NCI-H345 treated with DMSO at 0.1 percent for 48 hours (cell line): ENCODE measurements at regions not wholly inside any gene's neighbourhood (a gene's known extent, or its start where the extent isn't known, plus 50 kb on each side); places are given as distances from the start of the nearest gene placed in this dataset.

ENCODE experiments used
- DNase-seq: peaks from one replicate; lab custom pipeline; 2025; ENCODE audit not compliant: unreplicated experiment; lab: John Stamatoyannopoulos, UW

DNA sequence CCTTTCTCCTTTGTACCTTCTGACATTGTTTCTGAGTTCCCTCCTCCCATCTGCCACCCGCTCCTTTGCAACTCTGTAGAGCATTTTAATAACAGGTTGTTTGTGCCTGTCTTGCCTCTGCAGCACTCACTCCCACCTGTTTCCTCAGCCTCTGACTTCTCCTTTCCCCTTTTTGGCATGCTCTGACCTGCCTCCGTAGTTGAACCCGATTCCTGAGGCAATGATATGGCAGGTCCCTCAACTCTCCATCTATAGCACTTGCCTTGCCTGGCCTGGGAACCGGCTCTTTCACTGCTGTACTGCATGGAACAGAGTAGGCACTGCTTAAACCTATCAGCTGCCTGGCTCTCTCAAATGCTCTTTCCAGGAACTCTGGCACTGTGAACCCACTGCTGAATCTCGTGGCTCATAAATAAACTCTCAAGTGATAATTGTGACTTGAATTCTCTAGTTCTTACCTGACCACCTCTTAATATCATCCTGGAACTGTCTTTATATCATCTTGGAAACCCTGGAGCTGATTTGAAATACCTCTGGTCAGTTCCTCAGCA is 50.3 kb downstream of the UTRN start:
- DNase-seq, result no peak

DNA sequence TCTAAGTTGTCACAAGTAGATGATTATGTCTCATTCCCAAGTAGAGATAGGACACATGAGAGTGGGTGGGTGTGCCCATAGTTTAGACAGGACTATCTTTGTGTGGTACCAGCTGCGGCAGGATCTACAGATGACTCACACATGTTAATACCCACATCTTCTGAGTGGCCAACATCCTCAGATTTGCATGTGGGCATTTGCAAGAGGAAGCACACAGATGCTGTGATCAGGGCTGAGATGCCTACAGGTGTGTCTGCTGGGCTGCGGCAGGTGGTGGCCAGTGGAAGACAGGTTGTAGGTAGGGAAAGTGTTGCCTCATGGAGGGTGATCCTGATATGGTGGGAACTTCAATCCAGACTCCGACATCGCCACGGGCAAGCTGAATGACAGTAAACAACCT is 50.8 kb downstream of the UTRN start:
- no peak for DNase-seq

DNA sequence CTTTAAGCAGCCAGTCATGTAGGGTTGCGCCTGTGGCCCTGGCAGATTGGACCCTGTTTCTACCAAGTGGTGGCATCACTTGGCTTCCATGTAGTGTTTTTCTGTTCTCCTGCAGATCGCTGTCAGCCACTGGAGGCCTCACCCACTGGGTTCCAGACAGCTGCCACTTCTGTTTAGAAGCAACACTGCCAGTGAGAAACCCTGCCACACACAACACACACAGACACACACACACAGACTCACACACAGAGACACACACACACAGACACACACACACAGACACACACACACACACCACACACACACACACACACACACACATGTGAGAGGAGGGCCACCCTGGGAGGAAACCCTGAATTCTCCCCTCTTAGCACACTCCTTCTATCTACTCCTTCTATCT is 51.8 kb downstream of the UTRN start:
- DNase-seq, result no peak

DNA sequence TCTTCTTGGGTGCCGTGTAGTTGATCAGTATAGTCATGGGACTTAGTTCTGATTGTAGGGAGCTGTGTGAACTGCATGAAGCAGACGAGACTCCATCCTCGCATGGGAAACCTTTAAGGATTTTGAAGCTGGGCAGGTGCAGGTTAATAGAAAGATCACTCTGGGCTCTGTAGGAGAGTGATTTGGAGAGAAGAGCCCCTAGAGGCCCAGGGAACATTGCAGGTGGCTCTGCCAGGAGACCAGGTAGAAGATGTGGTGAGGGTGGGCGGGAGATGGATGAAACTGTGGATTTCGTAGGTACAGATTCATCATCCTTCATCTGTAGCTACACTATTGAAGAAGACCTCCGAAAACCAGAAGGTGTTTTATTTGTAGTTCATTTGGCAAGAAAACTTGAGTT is 53.3 kb downstream of the UTRN start:
- no peak for DNase-seq

DNA sequence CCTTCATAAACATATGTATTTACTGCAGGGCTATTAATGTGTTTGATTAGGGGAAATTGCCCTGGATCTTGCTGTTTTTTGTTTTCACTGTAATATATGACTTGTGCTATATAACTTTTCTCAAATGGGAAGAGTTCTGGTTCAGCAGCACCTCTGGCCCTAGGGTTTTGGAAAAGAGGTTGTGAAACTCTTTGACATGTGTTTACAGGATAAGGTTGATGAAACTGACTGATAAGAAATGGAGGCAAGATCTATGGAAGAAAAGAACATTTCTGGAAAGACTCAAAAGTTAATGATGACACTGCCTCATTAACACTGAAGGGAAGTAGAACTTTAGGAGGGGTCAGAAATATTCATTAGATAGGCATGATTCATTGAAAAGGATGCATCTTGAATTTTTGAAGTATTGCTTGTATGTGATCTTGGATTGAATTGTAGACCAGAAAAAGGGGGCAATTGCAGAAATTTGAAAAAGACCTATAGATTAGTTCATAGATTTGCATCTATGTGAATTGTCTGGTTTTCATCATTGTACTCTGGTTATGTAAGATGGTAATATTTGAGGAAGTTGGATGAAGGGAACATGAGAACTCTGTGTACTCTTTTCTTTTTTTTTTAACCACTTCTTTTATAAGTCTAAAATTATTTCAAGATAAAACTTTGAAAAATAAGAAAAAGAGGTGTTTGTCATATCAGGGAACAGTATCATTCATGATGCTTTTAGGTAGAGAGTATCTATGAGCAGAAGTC is 54.0 kb downstream of the UTRN start:
- DNase-seq, result no peak

DNA sequence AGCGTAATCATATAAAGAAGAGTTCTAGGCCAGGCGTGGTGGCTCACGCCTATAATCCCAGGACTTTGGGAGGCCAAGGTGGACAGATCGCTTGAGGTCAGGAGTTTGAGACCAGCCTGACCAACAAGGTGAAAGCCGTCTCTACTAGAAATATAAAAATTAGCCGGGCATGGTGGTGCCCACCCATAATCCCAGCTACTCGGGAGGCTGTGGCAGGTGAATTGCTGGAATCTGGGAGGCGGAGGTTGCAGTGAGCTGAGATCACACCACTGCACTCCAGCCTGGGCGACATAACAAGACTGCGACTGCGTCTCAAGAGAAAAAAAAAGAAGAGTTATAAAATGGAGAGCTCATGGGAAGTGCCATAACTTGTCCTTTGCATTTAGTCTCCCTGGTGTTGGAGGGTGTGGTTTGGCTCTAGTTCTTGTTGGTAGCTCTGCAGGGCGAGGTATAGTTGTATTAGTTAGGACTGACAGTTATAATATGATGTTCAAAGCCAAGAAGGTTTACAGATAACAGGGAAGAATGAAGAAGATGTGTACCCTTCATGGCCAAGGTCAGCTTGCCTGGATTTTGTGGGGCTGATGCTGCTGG is 54.8 kb downstream of the UTRN start:
- DNase-seq, result no peak

DNA sequence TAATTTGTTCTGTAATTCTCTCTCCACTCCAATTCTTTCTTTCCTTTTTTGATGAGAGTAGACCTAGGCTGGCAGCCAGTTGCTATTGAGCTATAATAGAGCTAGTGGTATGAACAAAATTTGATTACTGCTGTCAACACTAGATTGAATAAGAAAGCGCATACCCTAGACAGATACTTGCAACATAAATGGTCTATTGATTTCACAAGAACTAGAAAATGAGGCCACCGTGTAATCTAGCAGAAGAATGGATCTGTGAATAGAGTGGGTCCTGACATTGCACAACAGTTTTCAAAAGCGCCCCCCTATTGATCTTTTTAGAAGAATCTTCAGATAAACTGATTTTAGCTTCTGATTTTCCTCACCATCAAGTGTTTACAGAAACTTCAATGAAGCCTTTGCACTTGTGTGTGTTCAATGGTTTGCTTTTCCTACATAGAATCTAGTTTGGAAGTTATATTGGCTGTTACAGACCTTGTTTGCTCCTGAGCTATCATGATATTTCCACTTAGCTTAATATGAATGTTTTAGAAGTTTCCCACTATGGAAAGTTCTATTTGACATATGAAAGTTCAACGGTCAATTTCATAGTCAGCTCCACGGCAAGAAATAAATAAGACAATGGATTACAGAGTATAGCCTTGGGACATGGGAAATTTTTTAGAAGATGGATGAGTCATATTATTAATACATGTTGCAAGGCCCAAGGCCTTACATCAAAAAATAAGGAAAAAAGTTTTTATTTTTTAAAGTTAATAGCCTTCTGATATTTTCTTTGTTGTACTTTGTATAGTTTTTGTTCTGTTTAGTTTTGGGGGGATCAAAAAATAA is 55.6 kb downstream of the UTRN start:
- DNase-seq, result no peak

DNA sequence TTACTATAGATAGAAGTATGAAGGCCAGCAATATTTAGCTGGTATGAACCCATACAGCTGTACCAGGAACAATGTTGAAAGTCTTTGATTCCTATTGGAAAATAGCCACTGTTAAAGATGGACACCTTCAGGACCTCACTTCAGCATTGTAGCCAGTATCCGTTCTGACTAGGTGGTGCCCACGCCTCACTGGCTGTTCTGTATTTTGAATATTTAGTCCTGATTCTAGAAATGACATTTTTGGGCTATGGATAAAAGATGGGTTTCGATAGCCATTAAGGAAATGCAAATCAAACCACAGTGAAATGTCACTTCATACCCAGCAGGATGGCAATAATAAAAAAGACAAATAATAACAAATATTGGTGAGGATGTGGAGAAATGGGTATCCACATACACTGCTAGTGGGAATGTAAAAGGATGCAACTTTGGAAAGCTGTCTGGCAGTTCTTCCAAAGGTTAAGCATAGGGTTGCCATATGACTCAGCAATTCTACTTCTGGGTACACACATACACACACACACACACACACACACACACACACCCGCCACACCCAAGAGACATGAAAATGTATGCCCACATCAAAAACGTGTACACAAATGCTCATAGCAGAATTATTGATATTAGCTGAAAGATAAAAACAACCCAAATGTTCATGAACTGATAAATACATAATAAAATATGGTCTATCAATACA is 56.8 kb downstream of the UTRN start:
- no peak for DNase-seq

DNA sequence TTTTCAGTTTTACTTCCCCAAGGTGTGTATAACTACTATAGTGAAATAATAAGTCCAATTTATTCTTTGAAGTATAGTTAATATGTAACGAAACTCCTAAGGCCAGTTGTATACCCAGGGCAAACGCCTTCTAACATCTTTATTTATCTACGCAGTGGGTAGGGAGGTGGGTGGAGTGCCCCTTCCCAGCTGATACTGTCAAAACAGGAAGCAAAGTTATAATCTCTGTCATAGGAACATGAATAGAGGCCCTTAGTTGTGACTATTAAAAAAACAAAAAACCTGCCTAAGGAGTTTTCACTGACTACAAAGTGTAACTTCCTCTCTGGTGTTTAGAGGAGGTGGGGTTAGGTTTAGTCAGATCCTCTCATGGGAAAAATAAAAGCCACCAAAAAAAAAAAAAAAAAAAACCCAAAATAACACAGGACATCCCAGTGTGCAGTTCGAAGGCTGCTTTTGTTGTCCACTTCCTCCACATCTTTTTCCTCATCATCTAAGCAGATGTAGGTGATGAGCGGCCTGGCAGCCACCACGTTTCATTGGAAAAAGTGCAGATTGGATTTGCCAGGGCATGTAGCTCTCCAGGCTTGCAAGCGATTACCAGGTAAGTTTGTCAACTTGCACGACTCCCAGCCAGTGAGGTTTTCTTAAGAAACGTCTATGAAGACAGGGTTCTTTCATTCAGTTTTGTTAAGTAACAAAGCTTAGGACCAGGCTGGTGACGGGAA is 58.7 kb downstream of the UTRN start:
- DNase-seq, result no peak

DNA sequence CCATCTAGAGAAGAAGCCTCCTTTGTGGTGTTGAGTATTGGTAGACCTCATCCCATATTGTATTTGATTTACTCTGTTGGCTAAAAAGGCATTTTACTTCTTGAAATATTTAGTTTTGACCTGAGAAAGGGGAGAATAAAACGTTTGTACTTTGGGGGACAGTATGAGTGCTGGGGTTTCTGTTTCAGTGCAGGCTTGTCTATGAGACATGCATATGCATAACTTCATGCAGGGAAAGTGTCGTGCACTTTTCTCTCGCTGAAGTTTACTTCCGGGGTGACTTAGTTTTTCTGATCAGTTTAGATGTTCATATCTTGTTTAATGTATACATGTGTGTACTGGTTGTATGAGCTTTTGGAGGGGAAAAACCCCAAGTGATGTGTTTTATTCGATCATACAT is 59.5 kb downstream of the UTRN start:
- no peak for DNase-seq

DNA sequence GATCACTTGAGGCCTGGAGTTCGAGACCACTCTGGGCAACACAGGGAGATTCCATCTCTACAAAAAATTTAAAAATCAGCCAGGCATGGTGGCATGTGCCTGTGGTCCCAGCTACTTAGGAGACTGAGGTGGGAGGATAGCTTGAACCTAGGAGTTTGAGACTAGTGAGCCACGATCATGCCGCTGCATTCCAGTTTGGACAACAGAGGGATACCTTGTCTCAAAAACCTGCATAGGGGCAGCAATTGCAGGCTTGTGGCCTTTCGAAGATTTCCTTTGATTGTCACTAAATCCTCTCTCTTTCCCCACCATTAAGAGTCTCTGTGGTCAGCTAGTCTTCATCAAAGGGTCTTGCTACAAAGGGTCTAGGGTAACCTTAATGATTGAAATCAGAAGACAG is 60.3 kb downstream of the UTRN start:
- DNase-seq, result no peak

DNA sequence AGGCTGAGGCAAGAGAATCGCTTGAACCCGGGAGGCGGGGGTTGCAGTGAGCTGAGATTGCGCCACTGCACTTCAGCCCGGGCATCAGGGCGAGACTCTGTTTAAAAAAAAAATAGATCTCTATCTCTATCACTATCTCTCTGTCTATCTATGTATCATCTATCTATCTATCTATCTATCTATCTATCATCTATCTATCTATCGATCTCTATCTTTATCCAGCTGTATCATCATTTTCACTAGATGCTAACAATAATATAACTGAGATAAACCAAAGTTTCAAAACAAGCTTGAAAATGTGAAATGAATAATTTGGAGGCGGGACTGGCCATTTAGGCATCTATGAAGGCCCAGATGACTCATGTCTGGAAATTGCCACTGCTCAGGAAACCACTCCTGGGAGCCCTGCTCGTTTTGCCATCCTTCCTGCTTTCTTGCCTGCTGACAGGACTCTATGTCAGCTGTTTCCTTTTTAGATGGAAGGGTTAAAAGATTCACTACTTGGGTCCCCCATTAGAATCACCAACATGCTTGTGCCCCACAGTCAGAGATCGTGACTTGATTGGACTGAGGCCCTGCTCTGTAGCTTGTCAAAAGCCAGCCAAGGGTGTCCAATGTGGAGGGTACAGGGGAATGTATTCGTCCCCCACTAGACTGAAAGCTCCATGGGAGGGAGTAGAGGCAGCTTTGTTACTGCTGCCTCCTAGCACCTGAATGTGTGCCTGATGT is 61.7 kb downstream of the UTRN start:
- DNase-seq, result no peak

DNA sequence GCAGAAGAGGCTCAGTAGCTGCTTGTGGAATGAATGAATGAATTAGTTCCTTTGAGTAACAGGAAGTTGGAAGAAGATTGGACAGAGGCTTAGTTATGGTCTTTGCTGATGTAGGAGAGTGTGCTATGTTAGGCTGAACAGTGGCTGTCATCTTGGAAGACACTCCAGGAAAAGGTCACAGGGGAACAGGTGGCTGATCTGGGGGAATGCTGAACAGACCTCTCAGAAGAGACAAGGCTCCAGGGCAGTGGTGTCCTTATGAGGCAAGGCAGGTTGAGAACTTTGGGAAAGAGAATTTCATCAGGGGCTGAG is 62.3 kb downstream of the UTRN start:
- DNase-seq, result no peak

DNA sequence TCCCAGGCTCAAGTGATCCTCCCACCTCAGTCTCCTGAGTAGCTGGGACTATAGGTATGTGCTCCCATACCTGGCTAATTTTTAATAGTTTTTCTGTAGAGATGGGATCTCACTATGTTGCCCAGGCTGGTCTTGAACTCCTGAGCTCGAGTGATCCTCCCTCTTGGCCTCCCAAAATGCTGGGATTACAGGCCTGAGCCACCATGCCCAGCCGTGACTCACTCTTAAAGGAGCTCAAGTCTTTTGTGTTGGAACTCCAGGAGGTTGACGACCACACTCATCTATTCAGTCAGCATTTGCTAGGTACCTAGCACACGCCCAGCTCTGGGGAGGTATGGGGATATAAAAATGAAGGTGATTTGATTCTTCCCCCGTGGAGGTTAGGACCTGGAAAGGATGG is 62.8 kb downstream of the UTRN start:
- no peak for DNase-seq

DNA sequence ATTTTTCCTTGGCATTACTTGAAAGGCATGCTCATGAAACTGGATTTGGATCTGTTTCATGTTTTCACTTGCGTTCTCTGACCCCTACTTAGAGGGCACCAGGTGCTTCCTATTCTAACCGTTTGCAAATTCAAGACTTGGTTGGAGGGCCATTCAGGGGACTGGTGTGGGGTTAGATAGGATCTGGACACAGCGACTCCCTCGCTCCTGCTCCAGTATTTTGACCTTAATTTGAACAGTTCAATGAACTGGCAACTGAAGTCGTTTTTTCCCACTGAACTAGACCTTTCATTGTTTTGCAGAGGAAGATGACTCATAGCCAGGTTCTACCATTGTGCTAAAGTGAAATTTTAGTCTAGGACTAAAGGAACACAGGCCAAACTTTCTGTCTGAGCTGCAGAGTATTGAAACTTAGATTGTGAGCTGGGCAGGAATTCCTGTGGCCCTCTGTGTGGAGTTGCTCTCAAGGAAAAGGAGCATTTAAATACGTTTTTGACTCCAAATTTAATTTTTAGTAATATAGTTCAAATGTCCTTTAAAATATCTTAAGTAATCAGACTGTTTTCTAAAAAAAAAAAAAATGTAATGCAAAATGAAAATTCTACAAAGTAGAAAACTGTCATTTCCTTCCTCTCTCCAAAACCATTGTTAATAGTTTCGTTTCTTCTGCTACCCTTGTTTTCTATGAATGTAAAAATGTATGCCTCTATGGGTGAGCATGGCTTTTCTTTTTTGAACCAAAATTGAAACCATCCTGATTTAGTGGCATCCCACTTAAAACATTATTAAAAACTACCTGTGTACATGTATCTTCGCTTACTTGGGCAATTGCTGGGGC is 64.8 kb downstream of the UTRN start:
- DNase-seq, result no peak

DNA sequence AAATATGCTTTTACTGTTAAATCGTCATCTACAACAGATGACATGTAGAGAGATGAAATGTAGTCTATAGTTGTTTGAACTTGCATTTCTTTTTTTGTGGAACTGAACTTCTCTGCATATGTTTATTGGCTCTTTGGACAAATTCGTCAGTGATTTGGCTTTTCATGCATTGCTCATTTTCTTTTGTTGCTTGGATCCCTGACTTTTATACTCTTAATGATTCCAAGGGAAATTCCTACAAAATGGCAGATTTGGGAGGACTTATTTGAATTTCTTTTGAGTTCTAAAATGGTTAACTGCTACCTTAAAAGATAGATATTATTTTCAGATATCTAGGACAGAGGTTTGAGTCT is 65.4 kb downstream of the UTRN start:
- no peak for DNase-seq

DNA sequence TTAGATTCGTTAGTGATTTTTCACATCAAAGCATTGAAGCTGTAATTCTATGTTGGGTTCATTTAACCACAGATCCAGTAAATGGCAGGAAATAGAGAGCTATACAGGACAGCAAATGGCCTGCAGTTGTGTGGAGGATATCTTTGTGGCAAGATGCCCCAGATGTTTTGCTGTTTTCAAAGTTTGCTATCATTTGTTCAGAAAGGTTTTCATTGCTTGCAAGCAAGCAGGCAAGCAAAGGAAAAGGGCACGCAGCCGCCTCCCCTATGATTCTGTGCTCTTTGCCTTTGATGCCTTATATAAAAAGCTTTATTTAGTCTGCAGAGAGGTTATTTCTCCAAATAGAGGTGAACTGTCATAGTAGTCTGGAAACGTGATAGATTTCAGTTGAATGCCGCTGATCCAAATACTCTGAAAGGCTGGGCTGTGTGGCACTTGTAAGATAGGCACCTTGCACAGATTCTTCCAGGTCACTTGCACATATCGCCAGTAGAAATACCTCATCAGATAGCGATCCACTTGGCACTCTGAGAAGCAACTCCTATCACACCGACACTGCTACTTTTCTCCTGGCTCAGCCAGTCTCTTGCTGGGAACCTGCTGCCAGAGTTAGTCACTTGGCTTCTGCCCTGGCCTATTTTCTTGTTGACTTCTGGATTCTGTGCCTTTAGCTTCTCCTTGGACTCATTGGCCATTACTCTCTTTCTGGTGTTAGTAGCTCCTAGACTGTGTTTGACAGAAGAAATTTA is 66.4 kb downstream of the UTRN start:
- DNase-seq, result no peak

DNA sequence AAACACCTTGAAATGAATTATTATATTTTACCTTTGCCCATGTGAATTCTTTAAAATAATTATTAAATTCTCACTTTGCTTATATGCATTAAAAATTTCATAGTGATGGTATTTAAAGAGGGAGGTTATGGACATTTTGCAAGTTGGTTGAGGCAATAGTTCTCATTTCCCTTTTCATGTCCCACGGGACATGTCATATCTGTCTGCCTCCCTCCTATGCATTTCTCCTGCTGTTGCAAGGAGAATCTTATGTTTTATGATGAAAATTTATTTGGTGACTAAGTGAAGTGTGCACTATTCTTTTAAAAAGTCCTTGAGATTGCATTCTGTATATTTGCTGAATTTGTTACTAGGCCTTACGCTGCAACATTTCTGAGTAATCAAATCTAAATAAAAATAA is 67.2 kb downstream of the UTRN start:
- DNase-seq, result no peak

DNA sequence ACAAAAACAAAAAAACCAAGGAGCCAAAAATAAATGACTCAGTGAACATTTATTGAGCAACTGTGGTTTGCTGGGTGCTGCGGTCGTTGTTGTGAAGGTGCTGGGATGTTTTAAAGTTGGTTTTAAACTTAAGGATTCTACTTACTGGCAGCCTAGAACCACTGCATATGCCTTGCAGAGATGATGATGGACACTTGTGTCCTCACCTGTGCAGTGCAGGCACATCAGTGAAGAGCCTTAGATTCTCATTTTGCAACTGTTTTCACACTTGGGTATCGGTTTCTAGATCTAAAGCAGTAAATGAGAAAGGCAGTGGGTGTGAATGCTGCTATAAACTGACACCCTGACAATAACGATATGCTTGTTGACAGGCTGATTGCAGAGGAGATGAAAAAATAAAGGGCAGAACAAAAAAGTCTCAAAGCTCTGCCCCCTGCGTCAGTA is 68.8 kb downstream of the UTRN start:
- DNase-seq, result no peak
